RWPE2 (cell line): ENCODE measurements at regions not wholly inside any gene's neighbourhood (a gene's known extent, or its start where the extent isn't known, plus 50 kb on each side); places are given as distances from the start of the nearest gene placed in this dataset.

Experiments used
- ATAC-seq: fragments of 200-7000 bp; cut with Tn5 transposase; 3 replicates; pipeline ENCODE4 v1.9.1; 2021; ENCODE audit warnings: low read depth
- DNase-seq: peaks from one replicate; pipeline ENCODE4 v3.0.0-alpha.2; 2020; ENCODE audit warnings: low spot score
- H3K27ac ChIP-seq: fragments of 450-650 bp; 2 replicates; pipeline ENCODE4 v1.5.1; 2017; ENCODE audit warnings: mild to moderate bottlenecking; ENCODE audit not compliant: poor library complexity, severe bottlenecking
- H3K27me3 ChIP-seq: fragments of 250-450 bp; sonication (Bioruptor Pico); 2 replicates; pipeline ENCODE4 v1.5.1; 2021; ENCODE audit warnings: mild to moderate bottlenecking, moderate library complexity; ENCODE audit not compliant: insufficient read depth, poor library complexity, severe bottlenecking
- H3K36me3 ChIP-seq: fragments of 250-450 bp; sonication (Bioruptor Pico); 2 replicates; pipeline ENCODE4 v1.5.1; 2020; ENCODE audit warnings: low read depth, mild to moderate bottlenecking, moderate library complexity
- H3K4me1 ChIP-seq: fragments of 250-450 bp; sonication (Bioruptor Pico); 2 replicates; pipeline ENCODE4 v1.5.1; 2021; ENCODE audit warnings: mild to moderate bottlenecking, moderate library complexity; ENCODE audit not compliant: insufficient read depth, poor library complexity, severe bottlenecking
- H3K4me3 ChIP-seq: fragments of 250-450 bp; sonication (Bioruptor Pico); 2 replicates; pipeline ENCODE4 v1.5.1; 2021; ENCODE audit warnings: mild to moderate bottlenecking, moderate library complexity; ENCODE audit not compliant: severe bottlenecking
- H3K9me3 ChIP-seq: fragments of 250-450 bp; sonication (Bioruptor Pico); 2 replicates; pipeline ENCODE4 v1.5.1; 2021; ENCODE audit warnings: mild to moderate bottlenecking, moderate library complexity; ENCODE audit not compliant: severe bottlenecking
- TF ChIP-seq, protein P1 (sequence below): fragments of 450-650 bp; IDR thresholded peaks from one replicate; pipeline ENCODE4 v1.5.1; 2017; ENCODE audit warnings: mild to moderate bottlenecking, moderate library complexity; ENCODE audit not compliant: poor library complexity, severe bottlenecking

DNA sequence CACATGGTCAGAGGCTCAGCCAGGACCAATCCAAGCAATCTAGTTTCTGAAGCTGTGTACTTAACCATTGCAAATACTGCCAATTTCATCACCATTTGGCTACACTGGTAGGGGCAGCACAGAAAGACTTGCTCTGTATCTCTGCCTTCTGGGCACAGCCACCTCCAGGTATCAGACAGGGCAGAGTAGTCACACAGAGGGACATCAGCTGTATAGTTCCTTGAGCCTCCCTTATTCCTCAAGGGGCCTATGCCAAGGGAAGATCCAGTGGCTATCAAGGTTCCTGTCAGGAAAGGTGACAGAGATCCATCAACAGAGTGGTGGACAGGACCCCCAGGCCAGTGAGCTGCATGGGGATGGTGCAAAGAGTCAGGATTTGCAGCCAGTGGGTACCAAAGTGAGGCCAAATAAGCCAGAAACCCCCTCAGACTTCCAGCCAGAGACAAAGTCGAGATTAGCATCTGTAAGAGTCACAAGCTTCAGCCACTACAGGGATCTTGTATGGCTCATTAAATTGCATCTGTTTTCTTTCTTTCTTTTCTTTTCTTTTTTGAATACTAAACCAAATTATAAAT lies 381.6 kb upstream of the CPEB2 start:
- ATAC-seq, result no peak
- H3K27ac ChIP-seq, result no peak overlapping the region
- TF ChIP-seq, protein P1, sequence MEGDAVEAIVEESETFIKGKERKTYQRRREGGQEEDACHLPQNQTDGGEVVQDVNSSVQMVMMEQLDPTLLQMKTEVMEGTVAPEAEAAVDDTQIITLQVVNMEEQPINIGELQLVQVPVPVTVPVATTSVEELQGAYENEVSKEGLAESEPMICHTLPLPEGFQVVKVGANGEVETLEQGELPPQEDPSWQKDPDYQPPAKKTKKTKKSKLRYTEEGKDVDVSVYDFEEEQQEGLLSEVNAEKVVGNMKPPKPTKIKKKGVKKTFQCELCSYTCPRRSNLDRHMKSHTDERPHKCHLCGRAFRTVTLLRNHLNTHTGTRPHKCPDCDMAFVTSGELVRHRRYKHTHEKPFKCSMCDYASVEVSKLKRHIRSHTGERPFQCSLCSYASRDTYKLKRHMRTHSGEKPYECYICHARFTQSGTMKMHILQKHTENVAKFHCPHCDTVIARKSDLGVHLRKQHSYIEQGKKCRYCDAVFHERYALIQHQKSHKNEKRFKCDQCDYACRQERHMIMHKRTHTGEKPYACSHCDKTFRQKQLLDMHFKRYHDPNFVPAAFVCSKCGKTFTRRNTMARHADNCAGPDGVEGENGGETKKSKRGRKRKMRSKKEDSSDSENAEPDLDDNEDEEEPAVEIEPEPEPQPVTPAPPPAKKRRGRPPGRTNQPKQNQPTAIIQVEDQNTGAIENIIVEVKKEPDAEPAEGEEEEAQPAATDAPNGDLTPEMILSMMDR, result no peak
- no peaks in the 10 kb centered on the region for H3K4me1 ChIP-seq
- no peaks in the 10 kb centered on the region for H3K36me3 ChIP-seq
- no peaks in the 10 kb centered on the region for H3K27me3 ChIP-seq
- no peak overlapping the region for H3K4me3 ChIP-seq
- no peaks in the 10 kb centered on the region for H3K9me3 ChIP-seq
- no peak for DNase-seq

DNA sequence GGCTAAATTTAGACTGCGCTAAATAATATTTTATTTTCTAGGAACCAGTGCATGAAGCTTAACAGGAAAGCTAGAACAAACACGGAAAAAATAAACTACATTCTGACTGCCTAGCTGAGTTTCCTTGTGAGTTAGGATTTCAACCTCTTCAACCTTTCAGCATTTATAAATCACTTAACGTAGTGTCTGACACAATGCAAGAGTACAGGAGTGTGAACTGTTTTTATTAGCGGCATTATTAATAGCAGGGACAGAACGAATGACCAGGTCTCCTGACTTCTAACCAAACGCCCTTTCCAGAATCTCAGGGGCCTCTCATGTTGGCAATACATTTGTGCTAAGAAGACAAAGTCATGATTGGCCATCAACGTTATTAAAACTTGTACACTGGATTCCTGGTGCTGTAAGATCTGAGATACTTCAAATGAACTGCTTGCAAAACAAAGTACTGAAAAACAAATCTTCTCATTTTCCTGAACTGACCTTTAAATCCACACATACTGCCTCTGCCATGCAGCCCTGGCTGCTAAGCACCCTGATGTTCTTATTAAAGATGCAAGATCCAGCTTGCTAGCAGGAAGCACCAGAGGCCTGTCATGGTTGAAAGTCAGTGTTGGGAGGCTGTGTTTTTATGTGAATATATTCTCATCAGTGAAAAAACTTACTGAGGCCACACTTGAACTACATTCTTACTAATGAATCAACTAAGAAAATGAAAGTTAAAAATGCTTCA lies 380.4 kb upstream of the CPEB2 start:
- no peaks in the 10 kb centered on the region for H3K9me3 ChIP-seq
- H3K27ac ChIP-seq, result no peak overlapping the region
- no peaks in the 10 kb centered on the region for H3K4me1 ChIP-seq
- no peaks in the 10 kb centered on the region for H3K36me3 ChIP-seq
- DNase-seq (no peak), ATAC-seq (no peak)
- H3K4me3 ChIP-seq, result no peak overlapping the region
- H3K27me3 ChIP-seq, result no peaks in the 10 kb centered on the region
- TF ChIP-seq, protein P1, result no peak

DNA sequence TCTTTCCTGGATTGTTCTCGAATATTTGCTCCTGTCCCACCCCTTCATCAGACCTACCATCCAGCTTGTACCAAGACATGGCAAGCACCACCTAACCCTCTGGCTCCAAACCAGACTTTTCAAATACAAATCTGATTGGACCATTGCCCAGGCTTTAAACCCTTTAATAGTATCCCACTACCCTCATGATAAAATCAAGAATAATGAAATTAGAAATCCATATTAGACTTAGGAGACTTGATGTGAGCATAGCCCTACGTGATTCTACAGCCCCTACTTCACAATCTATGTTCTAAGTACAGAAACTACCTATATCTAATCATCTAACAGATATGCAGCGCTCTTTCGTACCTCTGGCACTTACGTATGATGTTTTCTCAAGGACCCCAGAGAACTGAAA lies 375.2 kb upstream of the CPEB2 start:
- no peak overlapping the region for H3K4me3 ChIP-seq
- DNase-seq (no peak), ATAC-seq (no peak)
- no peaks in the 10 kb centered on the region for H3K27me3 ChIP-seq
- TF ChIP-seq, protein P1, result no peak
- H3K27ac ChIP-seq, result no peak overlapping the region
- no peaks in the 10 kb centered on the region for H3K9me3 ChIP-seq
- H3K4me1 ChIP-seq, result no peaks in the 10 kb centered on the region
- H3K36me3 ChIP-seq, result no peaks in the 10 kb centered on the region

DNA sequence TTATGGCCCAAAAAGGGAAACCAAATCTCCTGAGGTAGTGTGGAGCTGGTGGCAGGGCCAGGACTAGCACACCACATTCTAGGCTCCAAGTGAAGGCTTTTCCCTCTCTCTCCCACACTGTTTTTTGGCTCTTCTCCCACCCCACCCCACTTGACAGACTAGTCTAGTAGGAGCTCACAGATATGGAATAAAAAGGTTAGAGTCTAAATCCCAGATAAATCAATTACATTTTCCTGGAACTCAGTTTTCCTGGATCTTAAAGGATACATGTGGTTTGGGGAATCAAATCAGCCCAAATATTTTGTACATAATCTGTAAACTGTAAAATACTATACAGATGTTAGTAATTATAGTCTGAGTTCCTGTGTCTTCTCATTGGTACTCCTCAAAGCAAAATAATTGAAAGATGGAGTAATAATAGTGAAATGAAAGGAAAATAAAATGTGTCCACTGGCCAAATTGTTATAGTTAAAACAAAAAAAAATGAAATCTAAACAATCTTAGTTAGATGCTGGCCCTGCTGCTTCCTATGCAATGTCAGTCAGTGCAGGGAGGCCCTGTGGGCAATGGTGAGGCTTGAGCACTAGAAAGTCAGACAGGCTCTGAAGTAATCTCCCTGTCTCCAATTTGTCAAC lies 370.4 kb upstream of the CPEB2 start:
- TF ChIP-seq, protein P1, result no peak
- ATAC-seq, result no peak
- H3K27me3 ChIP-seq, result no peaks in the 10 kb centered on the region

DNA sequence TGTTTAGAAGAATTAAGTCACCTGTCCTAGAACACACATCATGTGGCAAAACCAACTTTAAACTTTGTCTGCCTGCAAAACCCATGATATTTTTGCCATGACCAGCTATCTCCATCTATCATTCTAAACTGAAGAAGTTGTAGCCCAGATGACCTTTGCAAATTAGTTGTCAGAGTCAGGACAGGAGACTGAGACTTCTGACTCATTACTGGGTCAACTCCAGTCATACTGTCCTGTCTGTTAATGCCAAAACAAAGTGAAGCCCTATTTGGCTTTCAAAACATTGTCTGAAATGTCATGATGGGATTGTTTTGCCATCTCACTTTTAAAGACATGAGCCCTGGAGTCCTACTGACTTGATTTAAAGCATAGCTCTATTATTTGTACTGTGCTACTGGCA lies 365.7 kb upstream of the CPEB2 start:
- no peaks in the 10 kb centered on the region for H3K4me1 ChIP-seq

More for the DNA sequence above, 370.4 kb upstream of the CPEB2 start:
- Histone ChIP-seq H3K9me3 (no peaks in the 10 kb centered on the region), H3K36me3 (no peaks in the 10 kb centered on the region), H3K27ac (no peak overlapping the region), H3K4me1 (no peaks in the 10 kb centered on the region), H3K4me3 (no peak overlapping the region)
- no peak for DNase-seq

More for the DNA sequence above, 365.7 kb upstream of the CPEB2 start:
- Histone ChIP-seq H3K9me3 (no peaks in the 10 kb centered on the region), H3K36me3 (no peaks in the 10 kb centered on the region), H3K27ac (no peak overlapping the region), H3K4me3 (no peak overlapping the region), H3K27me3 (no peaks in the 10 kb centered on the region)
- no peak for ATAC-seq
- TF ChIP-seq, protein P1, result no peak
- no peak for DNase-seq
